ENCODE measurements at regions not wholly inside any gene's neighbourhood (a gene's known extent, or its start where the extent isn't known, plus 50 kb on each side); places are given as distances from the start of the nearest gene placed in this dataset.

GRCh38 chr3:31268868-31269267 is 263.9 kb upstream of the STT3B start (continued):
- TF ChIP-seq, protein P1, sequence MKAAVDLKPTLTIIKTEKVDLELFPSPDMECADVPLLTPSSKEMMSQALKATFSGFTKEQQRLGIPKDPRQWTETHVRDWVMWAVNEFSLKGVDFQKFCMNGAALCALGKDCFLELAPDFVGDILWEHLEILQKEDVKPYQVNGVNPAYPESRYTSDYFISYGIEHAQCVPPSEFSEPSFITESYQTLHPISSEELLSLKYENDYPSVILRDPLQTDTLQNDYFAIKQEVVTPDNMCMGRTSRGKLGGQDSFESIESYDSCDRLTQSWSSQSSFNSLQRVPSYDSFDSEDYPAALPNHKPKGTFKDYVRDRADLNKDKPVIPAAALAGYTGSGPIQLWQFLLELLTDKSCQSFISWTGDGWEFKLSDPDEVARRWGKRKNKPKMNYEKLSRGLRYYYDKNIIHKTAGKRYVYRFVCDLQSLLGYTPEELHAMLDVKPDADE (IDR thresholded peaks at IDR 0.05): no peak
- no peak for TF ChIP-seq EZH2phosphoT487 (IDR thresholded peaks at IDR 0.05; ENCODE audit: unreplicated experiment)

DNA sequence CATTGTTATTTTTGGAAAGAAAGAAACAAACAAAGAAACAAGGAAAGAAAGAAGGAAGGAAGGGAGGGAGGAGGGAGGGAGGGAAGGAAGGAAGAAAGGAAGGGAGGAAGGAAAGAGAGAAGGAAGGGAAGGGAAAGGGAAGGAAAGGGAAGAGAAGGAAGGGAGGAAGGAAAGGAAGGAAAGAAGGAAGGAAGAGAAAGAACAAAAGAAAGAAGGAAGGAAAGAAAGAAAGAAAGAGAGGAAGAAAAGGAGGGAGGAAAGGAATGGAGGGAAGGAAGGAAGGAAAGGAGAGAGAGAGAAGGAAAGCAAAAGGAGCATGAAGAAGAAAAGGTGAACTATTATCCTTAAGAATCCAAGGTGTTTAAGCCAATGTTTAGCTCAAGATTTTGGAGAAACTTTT is 262.7 kb upstream of the STT3B start:
- Mint-ChIP-seq H3K27me3 (ENCODE audit: insufficient read depth, low read depth, poor library complexity) (peaks cover 1% of the 10 kb centered on the region), H3K4me1 (peaks cover 5% of the 10 kb centered on the region), H3K4me3 (no peak overlapping the region), H3K36me3 (ENCODE audit: low read depth) (no peaks in the 10 kb centered on the region), H3K9me3 (no peaks in the 10 kb centered on the region), H3K27ac (no peak overlapping the region)
- Histone ChIP-seq H3K9me2 (ENCODE audit: insufficient read depth) (0 out of 2 replicates have a peak, but pooled peaks cover 5% of the 10 kb centered on the region), H3K4me2 (no peak overlapping the region), H2AFZ (no peak overlapping the region), H4K20me1 (replicated peaks; ENCODE audit: insufficient read depth) (no peaks in the 10 kb centered on the region), H3K27me3 (ENCODE audit: insufficient read depth) (no peaks in the 10 kb centered on the region), H3K4me1 (ENCODE audit: insufficient read depth) (no peaks in the 10 kb centered on the region), H3F3A (replicated peaks; ENCODE audit: low read depth) (no peaks in the 10 kb centered on the region), H3K4me3 (no peak overlapping the region), H3K27ac (ENCODE audit: low read depth) (no peak overlapping the region), H3K36me3 (ENCODE audit: insufficient read depth) (no peaks in the 10 kb centered on the region), H3K79me2 (replicated peaks; ENCODE audit: insufficient read depth) (no peaks in the 10 kb centered on the region)
- no peak for DNase-seq (ENCODE audit: low spot score)
- no peak for ATAC-seq
- TF ChIP-seq STAT1 (IDR thresholded peaks at IDR 0.05; ENCODE audit: unreplicated experiment): no peak
- TF ChIP-seq EZH2phosphoT487 (IDR thresholded peaks at IDR 0.05; ENCODE audit: unreplicated experiment): no peak
- TF ChIP-seq EZH2 (IDR thresholded peaks at IDR 0.05; ENCODE audit: low read depth, unreplicated experiment): no peak
- TF ChIP-seq CREB1 (CRISPR knock-in tag; IDR thresholded peaks at IDR 0.05; ENCODE audit: low read depth): no peak
- no peak for TF ChIP-seq REST (IDR thresholded peaks at IDR 0.05; ENCODE audit: unreplicated experiment)
- TF ChIP-seq, protein P1 (IDR thresholded peaks at IDR 0.05): no peak
- TF ChIP-seq JUNB (IDR thresholded peaks at IDR 0.05; ENCODE audit: unreplicated experiment): no peak
- no peak for TF ChIP-seq ZNF114 (CRISPR knock-in tag; IDR thresholded peaks at IDR 0.05)
- TF ChIP-seq, protein P2, sequence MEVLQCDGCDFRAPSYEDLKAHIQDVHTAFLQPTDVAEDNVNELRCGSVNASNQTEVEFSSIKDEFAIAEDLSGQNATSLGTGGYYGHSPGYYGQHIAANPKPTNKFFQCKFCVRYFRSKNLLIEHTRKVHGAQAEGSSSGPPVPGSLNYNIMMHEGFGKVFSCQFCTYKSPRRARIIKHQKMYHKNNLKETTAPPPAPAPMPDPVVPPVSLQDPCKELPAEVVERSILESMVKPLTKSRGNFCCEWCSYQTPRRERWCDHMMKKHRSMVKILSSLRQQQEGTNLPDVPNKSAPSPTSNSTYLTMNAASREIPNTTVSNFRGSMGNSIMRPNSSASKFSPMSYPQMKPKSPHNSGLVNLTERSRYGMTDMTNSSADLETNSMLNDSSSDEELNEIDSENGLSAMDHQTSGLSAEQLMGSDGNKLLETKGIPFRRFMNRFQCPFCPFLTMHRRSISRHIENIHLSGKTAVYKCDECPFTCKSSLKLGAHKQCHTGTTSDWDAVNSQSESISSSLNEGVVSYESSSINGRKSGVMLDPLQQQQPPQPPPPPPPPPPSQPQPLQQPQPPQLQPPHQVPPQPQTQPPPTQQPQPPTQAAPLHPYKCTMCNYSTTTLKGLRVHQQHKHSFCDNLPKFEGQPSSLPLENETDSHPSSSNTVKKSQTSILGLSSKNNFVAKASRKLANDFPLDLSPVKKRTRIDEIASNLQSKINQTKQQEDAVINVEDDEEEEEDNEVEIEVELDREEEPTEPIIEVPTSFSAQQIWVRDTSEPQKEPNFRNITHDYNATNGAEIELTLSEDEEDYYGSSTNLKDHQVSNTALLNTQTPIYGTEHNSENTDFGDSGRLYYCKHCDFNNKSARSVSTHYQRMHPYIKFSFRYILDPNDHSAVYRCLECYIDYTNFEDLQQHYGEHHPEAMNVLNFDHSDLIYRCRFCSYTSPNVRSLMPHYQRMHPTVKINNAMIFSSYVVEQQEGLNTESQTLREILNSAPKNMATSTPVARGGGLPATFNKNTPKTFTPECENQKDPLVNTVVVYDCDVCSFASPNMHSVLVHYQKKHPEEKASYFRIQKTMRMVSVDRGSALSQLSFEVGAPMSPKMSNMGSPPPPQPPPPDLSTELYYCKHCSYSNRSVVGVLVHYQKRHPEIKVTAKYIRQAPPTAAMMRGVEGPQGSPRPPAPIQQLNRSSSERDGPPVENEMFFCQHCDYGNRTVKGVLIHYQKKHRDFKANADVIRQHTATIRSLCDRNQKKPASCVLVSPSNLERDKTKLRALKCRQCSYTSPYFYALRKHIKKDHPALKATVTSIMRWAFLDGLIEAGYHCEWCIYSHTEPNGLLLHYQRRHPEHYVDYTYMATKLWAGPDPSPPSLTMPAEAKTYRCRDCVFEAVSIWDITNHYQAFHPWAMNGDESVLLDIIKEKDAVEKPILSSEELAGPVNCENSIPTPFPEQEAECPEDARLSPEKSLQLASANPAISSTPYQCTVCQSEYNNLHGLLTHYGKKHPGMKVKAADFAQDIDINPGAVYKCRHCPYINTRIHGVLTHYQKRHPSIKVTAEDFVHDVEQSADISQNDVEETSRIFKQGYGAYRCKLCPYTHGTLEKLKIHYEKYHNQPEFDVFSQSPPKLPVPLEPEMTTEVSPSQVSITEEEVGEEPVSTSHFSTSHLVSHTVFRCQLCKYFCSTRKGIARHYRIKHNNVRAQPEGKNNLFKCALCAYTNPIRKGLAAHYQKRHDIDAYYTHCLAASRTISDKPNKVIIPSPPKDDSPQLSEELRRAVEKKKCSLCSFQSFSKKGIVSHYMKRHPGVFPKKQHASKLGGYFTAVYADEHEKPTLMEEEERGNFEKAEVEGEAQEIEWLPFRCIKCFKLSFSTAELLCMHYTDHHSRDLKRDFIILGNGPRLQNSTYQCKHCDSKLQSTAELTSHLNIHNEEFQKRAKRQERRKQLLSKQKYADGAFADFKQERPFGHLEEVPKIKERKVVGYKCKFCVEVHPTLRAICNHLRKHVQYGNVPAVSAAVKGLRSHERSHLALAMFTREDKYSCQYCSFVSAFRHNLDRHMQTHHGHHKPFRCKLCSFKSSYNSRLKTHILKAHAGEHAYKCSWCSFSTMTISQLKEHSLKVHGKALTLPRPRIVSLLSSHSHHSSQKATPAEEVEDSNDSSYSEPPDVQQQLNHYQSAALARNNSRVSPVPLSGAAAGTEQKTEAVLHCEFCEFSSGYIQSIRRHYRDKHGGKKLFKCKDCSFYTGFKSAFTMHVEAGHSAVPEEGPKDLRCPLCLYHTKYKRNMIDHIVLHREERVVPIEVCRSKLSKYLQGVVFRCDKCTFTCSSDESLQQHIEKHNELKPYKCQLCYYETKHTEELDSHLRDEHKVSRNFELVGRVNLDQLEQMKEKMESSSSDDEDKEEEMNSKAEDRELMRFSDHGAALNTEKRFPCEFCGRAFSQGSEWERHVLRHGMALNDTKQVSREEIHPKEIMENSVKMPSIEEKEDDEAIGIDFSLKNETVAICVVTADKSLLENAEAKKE (CRISPR knock-in tag; IDR thresholded peaks at IDR 0.05): no peak
- TF ChIP-seq POLR2AphosphoS5 (IDR thresholded peaks at IDR 0.05; ENCODE audit: low read depth): no peak
- TF ChIP-seq ZNF331 (CRISPR knock-in tag; IDR thresholded peaks at IDR 0.05; ENCODE audit: low read depth): no peak
- TF ChIP-seq, protein P3, sequence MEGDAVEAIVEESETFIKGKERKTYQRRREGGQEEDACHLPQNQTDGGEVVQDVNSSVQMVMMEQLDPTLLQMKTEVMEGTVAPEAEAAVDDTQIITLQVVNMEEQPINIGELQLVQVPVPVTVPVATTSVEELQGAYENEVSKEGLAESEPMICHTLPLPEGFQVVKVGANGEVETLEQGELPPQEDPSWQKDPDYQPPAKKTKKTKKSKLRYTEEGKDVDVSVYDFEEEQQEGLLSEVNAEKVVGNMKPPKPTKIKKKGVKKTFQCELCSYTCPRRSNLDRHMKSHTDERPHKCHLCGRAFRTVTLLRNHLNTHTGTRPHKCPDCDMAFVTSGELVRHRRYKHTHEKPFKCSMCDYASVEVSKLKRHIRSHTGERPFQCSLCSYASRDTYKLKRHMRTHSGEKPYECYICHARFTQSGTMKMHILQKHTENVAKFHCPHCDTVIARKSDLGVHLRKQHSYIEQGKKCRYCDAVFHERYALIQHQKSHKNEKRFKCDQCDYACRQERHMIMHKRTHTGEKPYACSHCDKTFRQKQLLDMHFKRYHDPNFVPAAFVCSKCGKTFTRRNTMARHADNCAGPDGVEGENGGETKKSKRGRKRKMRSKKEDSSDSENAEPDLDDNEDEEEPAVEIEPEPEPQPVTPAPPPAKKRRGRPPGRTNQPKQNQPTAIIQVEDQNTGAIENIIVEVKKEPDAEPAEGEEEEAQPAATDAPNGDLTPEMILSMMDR (conservative IDR thresholded peaks at IDR 0.05; ENCODE audit: low read depth in 2 of 2): no peak
